ENCODE measurements at regions not wholly inside any gene's neighbourhood (a gene's known extent, or its start where the extent isn't known, plus 50 kb on each side); places are given as distances from the start of the nearest gene placed in this dataset.
"Not testable (repeated sequence)": the region's sequence is repeated elsewhere in the genome, so short reads cannot be mapped to it uniquely, and the experiment has no call there.

DNA sequence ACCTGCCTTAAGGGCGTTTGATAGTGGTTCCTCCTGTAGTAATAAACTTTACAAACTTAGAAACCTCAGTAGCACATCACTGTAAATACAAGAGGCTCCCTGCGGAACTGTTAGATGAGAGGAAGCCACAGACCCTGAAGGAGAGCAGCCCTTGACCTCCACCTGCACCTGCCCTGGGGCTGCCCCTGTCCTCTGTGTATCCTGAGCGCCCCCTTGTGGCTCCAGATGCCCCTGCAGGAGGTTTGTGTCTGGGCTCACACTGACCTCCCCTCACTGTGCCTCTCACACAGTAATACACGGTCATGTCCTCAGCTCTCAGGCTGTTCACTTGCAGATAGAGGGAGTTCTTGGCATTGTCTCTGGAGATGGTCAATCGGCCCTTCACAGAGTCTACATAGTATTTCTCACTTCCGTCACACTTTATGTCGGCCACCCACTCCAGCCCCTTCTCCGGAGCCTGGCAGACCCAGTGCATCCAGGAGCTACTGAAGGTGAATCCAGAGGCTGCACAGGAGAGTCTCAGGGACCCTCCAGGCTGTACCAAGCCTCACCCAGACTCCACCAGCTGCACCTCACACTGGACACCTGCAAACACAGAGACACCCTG lies 1059.8 kb downstream of the TMEM121 start:
- H3K4me3 ChIP-seq (ENCODE audit: low read length): no peak overlapping the region
- no peak overlapping the region for H3K27ac ChIP-seq (ENCODE audit: low read length)
- H3K9ac ChIP-seq (ENCODE audit: low read length): no peak overlapping the region
- H3K9me3 ChIP-seq (ENCODE audit: control insufficient read depth, low read depth, low read length): peaks cover 66% of the 10 kb centered on the region
- H3K36me3 ChIP-seq (ENCODE audit: control insufficient read depth, low read depth, low read length): no peaks in the 10 kb centered on the region
- no peaks in the 10 kb centered on the region for H3K4me1 ChIP-seq (ENCODE audit: control insufficient read depth, low read depth, low read length)
- H3K27me3 ChIP-seq (ENCODE audit: control insufficient read depth, insufficient read depth, low read length): no peaks in the 10 kb centered on the region

- H3K4me3 ChIP-seq (ENCODE audit: low read length); H3K27ac ChIP-seq (ENCODE audit: low read length); H3K9ac ChIP-seq (ENCODE audit: low read length); H3K4me1 ChIP-seq (ENCODE audit: control insufficient read depth, low read depth, low read length); H3K27me3 ChIP-seq (ENCODE audit: control insufficient read depth, insufficient read depth, low read length); H3K36me3 ChIP-seq (ENCODE audit: control insufficient read depth, low read depth, low read length): not testable (repeated sequence)
- peaks cover 57% of the 10 kb centered on the region for H3K9me3 ChIP-seq (ENCODE audit: control insufficient read depth, low read depth, low read length)
These were observed 1065.2 kb downstream of the TMEM121 start for GRCh38 chr14:106591539-106591938.

DNA sequence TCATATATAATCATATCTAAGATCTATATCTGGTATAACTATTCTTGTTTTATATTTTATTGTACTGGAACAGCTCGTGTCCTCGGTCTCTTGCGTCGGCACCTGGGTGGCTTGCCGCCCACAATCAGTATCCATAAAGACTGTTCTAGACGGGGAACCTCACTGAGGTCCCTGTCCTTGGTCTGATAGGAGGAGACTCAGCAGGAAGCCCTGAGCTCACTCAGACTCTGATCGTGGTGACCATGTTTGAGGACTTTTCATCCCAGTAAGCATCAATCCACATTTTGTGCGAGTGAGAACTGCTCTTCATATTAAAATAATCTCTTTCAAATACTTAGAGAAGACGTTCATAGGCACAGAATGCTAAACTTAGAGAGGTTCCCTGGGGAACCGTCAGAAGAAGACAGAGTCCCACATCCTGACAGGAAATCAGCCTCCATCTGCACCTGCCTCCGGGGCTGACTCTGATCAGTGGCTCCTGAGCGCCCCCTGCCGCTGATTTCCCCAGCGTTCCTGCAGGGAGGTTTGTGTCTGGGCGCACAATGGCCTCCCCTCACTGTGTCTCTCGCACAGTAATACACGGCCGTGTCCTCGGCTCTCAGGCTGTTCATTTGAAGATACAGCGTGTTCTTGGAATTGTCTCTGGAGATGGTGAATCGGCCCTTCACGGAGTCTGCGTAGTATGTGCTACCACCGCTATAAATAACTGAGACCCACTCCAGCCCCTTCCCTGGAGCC lies 1065.9 kb downstream of the TMEM121 start:
- H3K27me3 ChIP-seq (ENCODE audit: control insufficient read depth, insufficient read depth, low read length); H3K4me3 ChIP-seq (ENCODE audit: low read length); H3K27ac ChIP-seq (ENCODE audit: low read length); H3K9ac ChIP-seq (ENCODE audit: low read length); H3K4me1 ChIP-seq (ENCODE audit: control insufficient read depth, low read depth, low read length); H3K36me3 ChIP-seq (ENCODE audit: control insufficient read depth, low read depth, low read length): not testable (repeated sequence)
- H3K9me3 ChIP-seq (ENCODE audit: control insufficient read depth, low read depth, low read length): peaks cover 57% of the 10 kb centered on the region

GRCh38 chr14:106599209-106599608 lies 1072.8 kb downstream of the TMEM121 start:
- H3K27ac ChIP-seq (ENCODE audit: low read length): no peak overlapping the region
- no peaks in the 10 kb centered on the region for H3K27me3 ChIP-seq (ENCODE audit: control insufficient read depth, insufficient read depth, low read length)
- H3K9me3 ChIP-seq (ENCODE audit: control insufficient read depth, low read depth, low read length): peaks cover 76% of the 10 kb centered on the region
- H3K36me3 ChIP-seq (ENCODE audit: control insufficient read depth, low read depth, low read length): no peaks in the 10 kb centered on the region
- H3K4me1 ChIP-seq (ENCODE audit: control insufficient read depth, low read depth, low read length): no peaks in the 10 kb centered on the region
- no peak overlapping the region for H3K4me3 ChIP-seq (ENCODE audit: low read length)
- no peak overlapping the region for H3K9ac ChIP-seq (ENCODE audit: low read length)

DNA sequence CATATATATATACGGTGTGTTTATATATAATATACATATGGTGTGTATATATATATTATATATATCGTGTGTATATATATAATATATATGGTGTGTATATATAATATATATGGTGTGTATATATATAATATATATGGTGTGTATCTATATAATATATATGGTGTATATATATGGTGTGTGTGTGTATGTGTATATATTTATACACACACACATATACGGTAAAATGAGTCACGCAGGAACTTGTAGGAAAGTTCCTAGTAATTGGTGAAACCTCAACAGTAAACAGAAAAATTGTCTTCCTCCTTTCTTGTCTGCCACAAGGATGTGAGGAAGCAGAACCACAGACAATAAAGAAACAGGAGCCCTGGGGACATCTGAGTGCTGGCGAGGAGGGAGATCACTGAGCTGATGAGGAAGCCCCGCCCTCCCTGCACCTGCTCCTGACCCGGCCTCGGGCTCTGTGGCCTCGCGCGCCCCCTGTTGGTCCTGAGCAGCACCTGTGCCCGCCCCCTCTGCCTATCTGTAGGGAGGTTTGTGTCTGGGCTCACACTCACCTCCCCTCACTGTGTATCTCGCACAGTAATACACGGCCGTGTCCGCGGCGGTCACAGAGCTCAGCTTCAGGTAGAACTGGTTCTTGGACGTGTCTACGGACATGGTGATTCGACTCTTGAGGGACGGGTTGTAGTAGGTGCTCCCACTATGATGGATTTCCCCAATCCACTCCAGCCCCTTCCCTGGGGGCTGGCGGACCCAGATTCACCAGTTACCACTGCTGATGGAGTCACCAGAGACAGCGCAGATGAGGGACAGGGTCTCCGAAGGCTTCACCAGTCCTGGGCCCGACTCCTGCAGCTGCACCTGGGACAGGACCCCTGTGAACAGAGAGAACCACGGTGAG lies 1079.4 kb downstream of the TMEM121 start:
- H3K27ac ChIP-seq (ENCODE audit: low read length): no peak overlapping the region

GRCh38 chr14:106606936-106607335 lies 1080.6 kb downstream of the TMEM121 start:
- Histone ChIP-seq H3K4me3 (ENCODE audit: low read length) (no peak overlapping the region), H3K36me3 (ENCODE audit: control insufficient read depth, low read depth, low read length) (no peaks in the 10 kb centered on the region), H3K27me3 (ENCODE audit: control insufficient read depth, insufficient read depth, low read length) (no peaks in the 10 kb centered on the region), H3K27ac (ENCODE audit: low read length) (no peak overlapping the region), H3K9me3 (ENCODE audit: control insufficient read depth, low read depth, low read length) (peaks cover 79% of the 10 kb centered on the region), H3K4me1 (ENCODE audit: control insufficient read depth, low read depth, low read length) (no peaks in the 10 kb centered on the region), H3K9ac (ENCODE audit: low read length) (no peak overlapping the region)

More for the DNA sequence above, 1079.4 kb downstream of the TMEM121 start:
- Histone ChIP-seq H3K27me3 (ENCODE audit: control insufficient read depth, insufficient read depth, low read length) (no peaks in the 10 kb centered on the region), H3K9ac (ENCODE audit: low read length) (no peak overlapping the region), H3K4me3 (ENCODE audit: low read length) (no peak overlapping the region), H3K4me1 (ENCODE audit: control insufficient read depth, low read depth, low read length) (no peaks in the 10 kb centered on the region), H3K9me3 (ENCODE audit: control insufficient read depth, low read depth, low read length) (peaks cover 78% of the 10 kb centered on the region), H3K36me3 (ENCODE audit: control insufficient read depth, low read depth, low read length) (no peaks in the 10 kb centered on the region)

DNA sequence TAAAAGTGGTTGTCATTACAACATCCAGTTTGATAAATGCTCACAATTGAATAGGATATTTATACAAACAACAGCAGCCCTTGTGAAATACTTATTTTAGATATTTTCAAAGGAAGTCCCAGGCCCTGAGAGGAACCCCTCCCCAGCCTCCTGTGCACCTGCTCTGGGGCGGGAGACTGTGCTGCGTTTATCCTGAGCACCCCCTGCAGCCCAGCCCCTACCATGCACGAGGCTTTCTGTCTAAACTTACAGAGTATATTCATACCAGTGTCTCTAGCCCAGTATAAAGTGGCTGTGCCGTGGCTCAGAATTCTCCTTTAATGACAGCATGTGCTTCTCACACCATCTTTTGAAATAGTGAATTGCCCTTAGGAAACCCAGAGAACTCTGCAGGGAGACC lies 1084.3 kb downstream of the TMEM121 start:
- no peaks in the 10 kb centered on the region for H3K36me3 ChIP-seq (ENCODE audit: control insufficient read depth, low read depth, low read length)
- peaks cover 86% of the 10 kb centered on the region for H3K9me3 ChIP-seq (ENCODE audit: control insufficient read depth, low read depth, low read length)
- no peaks in the 10 kb centered on the region for H3K4me1 ChIP-seq (ENCODE audit: control insufficient read depth, low read depth, low read length)
- no peak overlapping the region for H3K9ac ChIP-seq (ENCODE audit: low read length)
- no peaks in the 10 kb centered on the region for H3K27me3 ChIP-seq (ENCODE audit: control insufficient read depth, insufficient read depth, low read length)
- H3K4me3 ChIP-seq (ENCODE audit: low read length): no peak overlapping the region
- H3K27ac ChIP-seq (ENCODE audit: low read length): no peak overlapping the region

- Histone ChIP-seq H3K27ac (ENCODE audit: low read length) (no peak overlapping the region), H3K9ac (ENCODE audit: low read length) (no peak overlapping the region), H3K27me3 (ENCODE audit: control insufficient read depth, insufficient read depth, low read length) (no peaks in the 10 kb centered on the region), H3K9me3 (ENCODE audit: control insufficient read depth, low read depth, low read length) (peaks cover 78% of the 10 kb centered on the region), H3K4me1 (ENCODE audit: control insufficient read depth, low read depth, low read length) (no peaks in the 10 kb centered on the region), H3K4me3 (ENCODE audit: low read length) (no peak overlapping the region), H3K36me3 (ENCODE audit: control insufficient read depth, low read depth, low read length) (no peaks in the 10 kb centered on the region)
These were observed 1086.9 kb downstream of the TMEM121 start for GRCh38 chr14:106613256-106613655.

DNA sequence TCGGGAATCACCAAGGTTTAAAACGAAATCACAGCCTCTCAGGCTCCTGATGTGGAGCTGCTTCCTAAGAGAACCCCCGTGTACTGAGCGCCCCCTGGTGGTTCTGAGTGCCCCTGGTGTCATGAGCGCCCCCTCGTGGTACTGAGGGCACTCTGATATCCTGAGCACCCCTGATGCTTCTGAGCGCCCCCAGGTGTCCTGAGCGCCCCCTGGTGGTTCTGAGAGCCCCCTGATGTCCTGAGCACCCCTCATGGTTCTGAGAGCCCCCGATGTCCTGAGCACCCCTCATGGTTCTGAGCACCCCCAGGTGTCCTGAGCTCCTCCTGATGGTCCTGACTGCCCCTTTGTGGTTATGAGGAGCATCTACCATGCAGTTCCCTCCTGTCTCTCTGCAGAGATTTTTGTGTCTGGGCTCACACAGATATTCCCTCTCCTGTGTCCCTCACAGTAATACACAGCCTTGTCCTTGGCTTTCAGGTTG lies 1092.1 kb downstream of the TMEM121 start:
- peaks cover 79% of the 10 kb centered on the region for H3K9me3 ChIP-seq (ENCODE audit: control insufficient read depth, low read depth, low read length)
- not testable (repeated sequence) for H3K4me3 ChIP-seq (ENCODE audit: low read length); H3K4me1 ChIP-seq (ENCODE audit: control insufficient read depth, low read depth, low read length); H3K36me3 ChIP-seq (ENCODE audit: control insufficient read depth, low read depth, low read length); H3K27ac ChIP-seq (ENCODE audit: low read length); H3K27me3 ChIP-seq (ENCODE audit: control insufficient read depth, insufficient read depth, low read length); H3K9ac ChIP-seq (ENCODE audit: low read length)

DNA sequence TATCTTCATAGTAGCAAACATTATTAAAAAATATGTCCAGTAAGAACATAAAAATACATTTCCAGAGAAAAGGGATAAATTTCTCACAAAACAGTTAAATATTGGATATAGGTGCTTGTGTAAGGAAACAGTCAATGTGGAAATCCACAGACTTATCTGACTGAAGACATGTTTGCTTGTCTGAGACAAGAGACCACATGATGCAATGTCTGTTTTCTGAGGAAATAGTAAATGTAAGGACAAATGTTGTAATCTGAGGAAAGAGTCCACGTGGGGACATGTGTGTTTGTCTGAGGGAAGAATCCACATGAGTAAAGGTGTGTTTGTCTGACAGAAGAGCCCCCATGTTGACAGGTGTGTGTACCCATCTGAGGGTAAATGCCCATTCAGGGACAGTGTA lies 1093.2 kb downstream of the TMEM121 start:
- Histone ChIP-seq H3K36me3 (ENCODE audit: control insufficient read depth, low read depth, low read length) (no peaks in the 10 kb centered on the region), H3K9me3 (ENCODE audit: control insufficient read depth, low read depth, low read length) (peaks cover 79% of the 10 kb centered on the region), H3K9ac (ENCODE audit: low read length) (no peak overlapping the region), H3K27me3 (ENCODE audit: control insufficient read depth, insufficient read depth, low read length) (no peaks in the 10 kb centered on the region), H3K4me3 (ENCODE audit: low read length) (no peak overlapping the region), H3K4me1 (ENCODE audit: control insufficient read depth, low read depth, low read length) (no peaks in the 10 kb centered on the region), H3K27ac (ENCODE audit: low read length) (no peak overlapping the region)

- Histone ChIP-seq H3K9ac (ENCODE audit: low read length) (no peak overlapping the region), H3K36me3 (ENCODE audit: control insufficient read depth, low read depth, low read length) (no peaks in the 10 kb centered on the region), H3K4me1 (ENCODE audit: control insufficient read depth, low read depth, low read length) (no peaks in the 10 kb centered on the region), H3K27ac (ENCODE audit: low read length) (no peak overlapping the region), H3K27me3 (ENCODE audit: control insufficient read depth, insufficient read depth, low read length) (no peaks in the 10 kb centered on the region), H3K9me3 (ENCODE audit: control insufficient read depth, low read depth, low read length) (peaks cover 83% of the 10 kb centered on the region), H3K4me3 (ENCODE audit: low read length) (no peak overlapping the region)
These were observed 1094.0 kb downstream of the TMEM121 start for GRCh38 chr14:106620368-106620767.
